Endothelial cell of umbilical vein (primary cell): ENCODE measurements at regions not wholly inside any gene's neighbourhood (a gene's known extent, or its start where the extent isn't known, plus 50 kb on each side); places are given as distances from the start of the nearest gene placed in this dataset.
A peak's percentile ranks its signal among the peaks of the same experiment; 100 is the strongest.

Source experiments
- BruUV-seq: library from RNA; stranded (reverse); fragments of 400-500 nt; replicated peaks from 2 replicates; lab custom pipeline; 2021; lab: Mats Ljungman, UMichigan
- CTCF ChIA-PET: fragments of 300-600, 350-600 bp; sonication (Branson Sonifier 250); formaldehyde crosslinking; loops from one replicate; lab custom pipeline; 2021; ENCODE audit warnings: antibody characterized with exemption, inconsistent platforms; lab: Charles Lee
- POLR2A ChIA-PET: fragments of 300-600, 350-600 bp; sonication (Branson Sonifier 250); formaldehyde crosslinking; loops from one replicate; lab custom pipeline; 2021; ENCODE audit warnings: antibody characterized with exemption, inconsistent platforms; lab: Charles Lee
- DNase-seq: peaks from one replicate; pipeline ENCODE4 v3.0.0-alpha.2; 2011; ENCODE audit warnings: low read depth, low spot score
- FAIRE-seq: peaks from 2 replicates; lab custom pipeline; 2011; peaks lifted over from hg19 to GRCh38; lab: Jason Lieb, UNC
- H2AFZ ChIP-seq: 2 replicates; pipeline ENCODE4 v1.6.0; 2012; ENCODE audit warnings: low read depth, low read length, control low read depth, inconsistent platforms
- H3K27ac ChIP-seq: 2 replicates; pipeline ENCODE4 v1.5.1; 2011; ENCODE audit warnings: low read depth, mild to moderate bottlenecking, control low read depth, low read length, moderate library complexity; ENCODE audit not compliant: insufficient read depth
- H3K27me3 ChIP-seq, 2 experiments: 2 replicates each; pipeline versions ENCODE4 v1.6.0 to v1.6.1; 2011; ENCODE audit warnings: low read length in 2 of 2, mixed read lengths in 1 of 2; ENCODE audit not compliant: control insufficient read depth in 2 of 2, insufficient read depth in 2 of 2
- H3K36me3 ChIP-seq, 2 experiments: 2 replicates in 1 of 2; 3 replicates in 1 of 2; pipeline ENCODE4 v1.5.1; 2011; ENCODE audit warnings: low read length in 2 of 2, mild to moderate bottlenecking in 1 of 2, moderate library complexity in 1 of 2; ENCODE audit not compliant: control insufficient read depth in 2 of 2, insufficient read depth in 2 of 2; ENCODE audit errors: extremely low read depth in 1 of 2
- H3K4me1 ChIP-seq: 3 replicates; pipeline ENCODE4 v1.5.1; 2011; ENCODE audit warnings: mild to moderate bottlenecking, low read length; ENCODE audit not compliant: control insufficient read depth, insufficient read depth; ENCODE audit errors: extremely low read depth
- H3K4me2 ChIP-seq: 2 replicates; pipeline ENCODE4 v1.6.1; 2011; ENCODE audit warnings: low read length, control low read depth, mixed read lengths; ENCODE audit not compliant: insufficient read depth
- H3K4me3 ChIP-seq, 3 experiments: fragments of 200-600 bp in 1 of 3; sonication (generic), shearing (Covaris generic) in 1 of 3; replicated peaks in 1 of 3; 2 replicates each; pipeline ENCODE4 v1.5.1; 2011 to 2016; ENCODE audit warnings: control low read depth in 3 of 3, low read length in 3 of 3, mild to moderate bottlenecking in 2 of 3, inconsistent platforms in 1 of 3, low read depth in 1 of 3, moderate library complexity in 1 of 3; ENCODE audit not compliant: insufficient read depth in 1 of 3
- H3K79me2 ChIP-seq: 2 replicates; pipeline ENCODE4 v1.6.0; 2012; ENCODE audit warnings: low read length, inconsistent platforms; ENCODE audit not compliant: control insufficient read depth, insufficient read depth
- H3K9ac ChIP-seq: replicated peaks from 2 replicates; pipeline ENCODE3; 2011; ENCODE audit warnings: low read length, control low read depth; ENCODE audit not compliant: insufficient read depth; ENCODE audit errors: extremely low read depth
- H3K9me1 ChIP-seq: replicated peaks from 3 replicates; pipeline ENCODE4 v1.6.0; 2011; ENCODE audit warnings: mild to moderate bottlenecking, low read length; ENCODE audit not compliant: control insufficient read depth, insufficient read depth; ENCODE audit errors: extremely low read depth
- H3K9me3 ChIP-seq: replicated peaks from 2 replicates; pipeline ENCODE4 v1.5.1; 2012; ENCODE audit warnings: low read length, inconsistent platforms; ENCODE audit not compliant: control insufficient read depth, insufficient read depth
- H4K20me1 ChIP-seq: replicated peaks from 2 replicates; pipeline ENCODE3; 2011; ENCODE audit warnings: mild to moderate bottlenecking, low read length; ENCODE audit not compliant: control insufficient read depth, insufficient read depth; ENCODE audit errors: extremely low read depth
- EZH2 ChIP-seq: IDR thresholded peaks from 2 replicates; pipeline ENCODE4 v1.6.1; 2012; ENCODE audit warnings: borderline replicate concordance, low read depth, mild to moderate bottlenecking, moderate library complexity, low read length, inconsistent platforms; ENCODE audit not compliant: severe bottlenecking
- FOS ChIP-seq: IDR thresholded peaks from 2 replicates; pipeline ENCODE4 v1.6.1; 2011; ENCODE audit warnings: mild to moderate bottlenecking, low read length, moderate library complexity, borderline replicate concordance; ENCODE audit not compliant: insufficient read depth
- GATA2 ChIP-seq: IDR thresholded peaks from 2 replicates; pipeline ENCODE4 v1.7.0; 2011; ENCODE audit warnings: low read depth, mild to moderate bottlenecking, moderate library complexity, mixed read lengths, low read length; ENCODE audit not compliant: insufficient read length, insufficient read depth
- JUN ChIP-seq: IDR thresholded peaks from 2 replicates; pipeline ENCODE4 v1.6.1; 2011; ENCODE audit warnings: borderline replicate concordance, low read depth; ENCODE audit not compliant: insufficient read length, insufficient read depth
- MYC ChIP-seq: IDR thresholded peaks from one replicate; pipeline ENCODE4 v1.6.1; 2011; ENCODE audit warnings: mild to moderate bottlenecking, low read depth, low read length
- POLR2A ChIP-seq: IDR thresholded peaks from 2 replicates; pipeline ENCODE4 v1.6.1; 2012; ENCODE audit warnings: low read depth, mild to moderate bottlenecking, control low read depth, low read length
- POLR2AphosphoS5 ChIP-seq: IDR thresholded peaks from 2 replicates; pipeline ENCODE4 v1.6.1; 2012; ENCODE audit warnings: low read depth, mild to moderate bottlenecking, control low read depth, low read length, moderate library complexity; ENCODE audit not compliant: insufficient read depth
- dilution Hi-C: fragments of 300-500 bp; cut with MboI; formaldehyde crosslinking; loops from one replicate; pipeline ENCODE4 v1.15.0; 2019; ENCODE audit warnings: low sequenced_read_pairs; ENCODE audit not compliant: extremely low pct_ligation_motif_present
- intact Hi-C: fragments of 100-400 bp; cut with micrococcal nuclease; formaldehyde crosslinking; loops from one replicate; pipeline ENCODE4 v1.10.0; 2022
- TF ChIP-seq, protein P1 (sequence below), 2 donors: IDR thresholded peaks; 1 replicate in 1 of 2; 2 replicates in 1 of 2; pipeline ENCODE4 v1.5.1; 2011; ENCODE audit warnings: low read length in 2 of 2, mild to moderate bottlenecking in 2 of 2, moderate library complexity in 2 of 2, control low read depth in 1 of 2, inconsistent platforms in 1 of 2, low read depth in 1 of 2; ENCODE audit not compliant: insufficient read depth in 1 of 2; ENCODE audit errors: extremely low read depth in 1 of 2
- TF ChIP-seq, protein P2 (sequence below): IDR thresholded peaks from 2 replicates; pipeline ENCODE4 v1.6.1; 2011; ENCODE audit not compliant: insufficient read depth, insufficient read length

DNA sequence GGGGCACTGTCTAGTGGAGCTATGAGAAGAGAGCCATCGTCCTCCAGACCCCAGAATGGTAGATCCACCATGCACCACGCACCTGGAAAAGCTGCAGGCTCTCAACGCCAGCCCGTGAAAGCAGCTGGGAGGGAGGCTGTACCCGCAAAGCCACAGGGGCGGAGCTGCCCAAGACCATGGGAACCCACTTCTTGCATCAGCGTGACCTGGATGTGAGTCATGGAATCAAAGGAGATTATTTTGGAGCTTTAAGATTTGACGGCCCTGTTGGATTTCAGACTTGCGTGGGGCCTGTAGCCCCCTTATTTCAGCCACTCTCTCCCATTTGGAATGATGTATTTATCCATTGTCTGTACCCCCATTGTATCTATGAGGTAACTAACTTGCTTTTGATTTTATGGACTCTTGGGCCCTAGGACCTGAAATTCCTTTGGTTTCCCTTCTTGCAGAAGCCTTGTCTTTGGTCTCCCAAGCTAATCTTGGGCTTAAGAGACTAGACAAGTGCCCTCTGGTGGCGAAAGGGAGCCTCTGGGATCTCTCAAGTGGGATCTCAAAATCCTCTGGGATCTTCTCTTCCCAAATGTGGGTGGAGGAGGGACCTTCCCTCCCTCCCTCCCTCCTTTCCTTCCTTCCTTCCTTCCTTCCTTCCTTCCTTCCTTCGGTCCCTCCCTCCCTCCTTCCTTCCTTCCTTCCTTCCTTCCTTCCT is 58.2 kb upstream of the HAPSTR1 start:
- no peak overlapping the region for H3K9ac ChIP-seq
- no peak overlapping the region for H3K27ac ChIP-seq
- H4K20me1 ChIP-seq, result no peaks in the 10 kb centered on the region
- no peaks in the 10 kb centered on the region for H3K9me3 ChIP-seq
- H3K36me3 ChIP-seq, result no peaks in the 10 kb centered on the region
- H3K27me3 ChIP-seq, result no peaks in the 10 kb centered on the region
- H3K79me2 ChIP-seq, result no peaks in the 10 kb centered on the region
- H2AFZ ChIP-seq, result no peak overlapping the region
- no TSS peak for BruUV-seq
- POLR2A ChIA-PET, result interaction anchor here (1.7 kb wide), 1 partner anchor 58 kb away, joined by 3 read pairs; the partner anchor contains the start of gene HAPSTR1
- H3K4me1 ChIP-seq, result no peaks in the 10 kb centered on the region
- H3K9me1 ChIP-seq, result no peaks in the 10 kb centered on the region
- dilution Hi-C loops, result no loop called here
- intact Hi-C loops, result loop anchor here (2.0 kb wide), 1 partner anchor 46 kb away; no protein-coding TSS in a partner anchor
- H3K4me2 ChIP-seq, result no peak overlapping the region
- CTCF ChIA-PET, result interaction anchor here (0.6 to 4.8 kb wide), 25 partner anchors 9 to 371 kb away, joined by 3 to 48 read pairs (median 4); partner anchors contain the start of genes HAPSTR1 and USP7
- no peak overlapping the region for H3K4me3 ChIP-seq
- FAIRE-seq, result peak; percentile 54
- DNase-seq, result peak; percentile 41
- no peak for TF ChIP-seq JUN
- no peak for TF ChIP-seq GATA2
- TF ChIP-seq, protein P1, sequence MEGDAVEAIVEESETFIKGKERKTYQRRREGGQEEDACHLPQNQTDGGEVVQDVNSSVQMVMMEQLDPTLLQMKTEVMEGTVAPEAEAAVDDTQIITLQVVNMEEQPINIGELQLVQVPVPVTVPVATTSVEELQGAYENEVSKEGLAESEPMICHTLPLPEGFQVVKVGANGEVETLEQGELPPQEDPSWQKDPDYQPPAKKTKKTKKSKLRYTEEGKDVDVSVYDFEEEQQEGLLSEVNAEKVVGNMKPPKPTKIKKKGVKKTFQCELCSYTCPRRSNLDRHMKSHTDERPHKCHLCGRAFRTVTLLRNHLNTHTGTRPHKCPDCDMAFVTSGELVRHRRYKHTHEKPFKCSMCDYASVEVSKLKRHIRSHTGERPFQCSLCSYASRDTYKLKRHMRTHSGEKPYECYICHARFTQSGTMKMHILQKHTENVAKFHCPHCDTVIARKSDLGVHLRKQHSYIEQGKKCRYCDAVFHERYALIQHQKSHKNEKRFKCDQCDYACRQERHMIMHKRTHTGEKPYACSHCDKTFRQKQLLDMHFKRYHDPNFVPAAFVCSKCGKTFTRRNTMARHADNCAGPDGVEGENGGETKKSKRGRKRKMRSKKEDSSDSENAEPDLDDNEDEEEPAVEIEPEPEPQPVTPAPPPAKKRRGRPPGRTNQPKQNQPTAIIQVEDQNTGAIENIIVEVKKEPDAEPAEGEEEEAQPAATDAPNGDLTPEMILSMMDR (IDR thresholded peaks at IDR 0.05; ENCODE audit: extremely low read depth in 1 of 2, insufficient read depth in 1 of 2, low read depth in 1 of 2, low read length in 2 of 2), result peak; percentile 26 to 70

DNA sequence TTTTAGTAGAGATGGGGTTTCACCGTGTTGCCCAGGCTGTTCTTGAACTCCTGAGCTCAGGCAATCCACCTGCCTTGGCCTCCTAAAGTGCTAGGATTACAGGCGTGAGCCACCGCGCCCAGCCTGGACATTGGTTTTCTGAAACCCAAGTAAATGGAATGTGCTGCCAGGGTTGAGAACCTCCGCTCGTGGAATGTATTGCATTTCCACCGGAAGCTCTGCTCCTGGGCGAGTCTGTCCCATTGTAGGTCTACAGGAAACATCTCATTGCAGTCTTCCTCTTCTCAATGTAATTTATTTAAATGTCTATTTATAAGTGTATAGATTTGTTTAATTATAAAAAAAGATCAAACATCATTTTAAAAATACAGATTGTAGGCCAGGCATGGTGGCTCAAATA is 57.4 kb upstream of the HAPSTR1 start:
- H3K9me3 ChIP-seq, result no peaks in the 10 kb centered on the region
- H3K27me3 ChIP-seq, result no peaks in the 10 kb centered on the region
- DNase-seq (no peak), FAIRE-seq (peak; percentile 55)
- CTCF ChIA-PET, result interaction anchor here (0.6 to 4.8 kb wide), 13 partner anchors 9 to 155 kb away, joined by 3 to 48 read pairs (median 4); partner anchors contain the start of gene HAPSTR1
- H3K27ac ChIP-seq, result no peak overlapping the region
- TF ChIP-seq EZH2 (no peak), POLR2A (no peak), JUN (no peak), GATA2 (no peak), FOS (no peak), POLR2AphosphoS5 (no peak), MYC (no peak)
- TF ChIP-seq, protein P1 (IDR thresholded peaks at IDR 0.05; ENCODE audit: extremely low read depth in 1 of 2, insufficient read depth in 1 of 2, low read depth in 1 of 2, low read length in 2 of 2), result no peak
- TF ChIP-seq, protein P2, sequence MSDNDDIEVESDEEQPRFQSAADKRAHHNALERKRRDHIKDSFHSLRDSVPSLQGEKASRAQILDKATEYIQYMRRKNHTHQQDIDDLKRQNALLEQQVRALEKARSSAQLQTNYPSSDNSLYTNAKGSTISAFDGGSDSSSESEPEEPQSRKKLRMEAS, result no peak
- POLR2A ChIA-PET, result interaction anchor here (1.7 kb wide), 1 partner anchor 57 kb away, joined by 3 read pairs; the partner anchor contains the start of gene HAPSTR1
- no peak overlapping the region for H3K4me2 ChIP-seq
- dilution Hi-C loops (no loop called here), intact Hi-C loops (no loop called here)
- no peaks in the 10 kb centered on the region for H3K9me1 ChIP-seq
- H3K4me1 ChIP-seq, result no peaks in the 10 kb centered on the region
- no peaks in the 10 kb centered on the region for H3K36me3 ChIP-seq
- H4K20me1 ChIP-seq, result no peaks in the 10 kb centered on the region
- H2AFZ ChIP-seq, result no peak overlapping the region
- no peak overlapping the region for H3K4me3 ChIP-seq
- no peaks in the 10 kb centered on the region for H3K79me2 ChIP-seq
- no peak overlapping the region for H3K9ac ChIP-seq
- BruUV-seq, result no TSS peak
